Mucosa of stomach (tissue), 1 donor: ENCODE measurements at regions not wholly inside any gene's neighbourhood (a gene's known extent, or its start where the extent isn't known, plus 50 kb on each side); places are given as distances from the start of the nearest gene placed in this dataset.
"Not testable (repeated sequence)": the region's sequence is repeated elsewhere in the genome, so short reads cannot be mapped to it uniquely, and the experiment has no call there.

Experiments
- H3K27me3 ChIP-seq: one replicate; pipeline ENCODE4 v1.7.0; 2013; ENCODE audit warnings: mild to moderate bottlenecking, low read length; ENCODE audit not compliant: control insufficient read depth, insufficient read depth
- H3K36me3 ChIP-seq: one replicate; pipeline ENCODE4 v1.7.0; 2013; ENCODE audit warnings: low read length; ENCODE audit not compliant: control insufficient read depth, insufficient read depth
- H3K4me1 ChIP-seq: one replicate; pipeline ENCODE4 v1.7.0; 2013; ENCODE audit warnings: mild to moderate bottlenecking, low read length; ENCODE audit not compliant: control insufficient read depth, insufficient read depth
- H3K4me3 ChIP-seq: one replicate; pipeline ENCODE4 v1.7.0; 2013; ENCODE audit warnings: low read length
- H3K9ac ChIP-seq: one replicate; pipeline ENCODE4 v1.7.0; 2013; ENCODE audit warnings: mild to moderate bottlenecking, low read length, moderate library complexity
- H3K9me3 ChIP-seq: one replicate; pipeline ENCODE4 v1.7.0; 2013; ENCODE audit warnings: mild to moderate bottlenecking, low read length, moderate library complexity; ENCODE audit not compliant: control insufficient read depth
- donor health status: Pancreatic carcinoma.

DNA sequence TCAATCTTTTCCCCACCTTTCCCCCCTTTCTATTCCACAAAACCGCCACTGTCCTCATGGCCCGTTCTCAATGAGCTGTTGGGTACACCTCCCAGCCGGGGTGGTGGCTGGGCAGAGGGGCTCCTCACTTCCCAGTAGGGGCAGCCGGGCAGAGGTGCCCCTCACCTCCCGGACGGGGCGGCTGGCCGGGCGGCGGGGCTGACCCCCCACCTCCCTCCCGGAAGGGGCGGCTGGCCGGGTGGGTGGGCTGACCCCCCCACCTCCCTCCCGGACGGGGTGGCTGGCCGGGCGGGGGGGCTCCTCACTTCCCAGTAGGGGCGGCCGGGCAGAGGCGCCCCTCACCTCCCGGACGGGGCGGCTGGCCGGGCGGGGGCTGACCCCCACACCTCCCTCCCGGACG, 149.3 kb upstream of the SNX7 start:
- not testable (repeated sequence) for H3K27me3 ChIP-seq, H3K36me3 ChIP-seq, H3K4me1 ChIP-seq, H3K9me3 ChIP-seq, H3K4me3 ChIP-seq, H3K9ac ChIP-seq

GRCh38 chr1:98503771-98504170, 157.8 kb upstream of the SNX7 start:
- H3K9ac ChIP-seq = no peak overlapping the region
- H3K36me3 ChIP-seq = no peaks in the 10 kb centered on the region
- H3K4me3 ChIP-seq = no peak overlapping the region
- H3K27me3 ChIP-seq = no peaks in the 10 kb centered on the region
- no peaks in the 10 kb centered on the region for H3K9me3 ChIP-seq
- H3K4me1 ChIP-seq = no peaks in the 10 kb centered on the region

GRCh38 chr1:98502937-98503336, 158.6 kb upstream of the SNX7 start:
- no peaks in the 10 kb centered on the region for H3K36me3 ChIP-seq
- H3K27me3 ChIP-seq = no peaks in the 10 kb centered on the region
- H3K4me3 ChIP-seq = no peak overlapping the region
- no peaks in the 10 kb centered on the region for H3K9me3 ChIP-seq
- H3K4me1 ChIP-seq = no peaks in the 10 kb centered on the region
- H3K9ac ChIP-seq = no peak overlapping the region

DNA sequence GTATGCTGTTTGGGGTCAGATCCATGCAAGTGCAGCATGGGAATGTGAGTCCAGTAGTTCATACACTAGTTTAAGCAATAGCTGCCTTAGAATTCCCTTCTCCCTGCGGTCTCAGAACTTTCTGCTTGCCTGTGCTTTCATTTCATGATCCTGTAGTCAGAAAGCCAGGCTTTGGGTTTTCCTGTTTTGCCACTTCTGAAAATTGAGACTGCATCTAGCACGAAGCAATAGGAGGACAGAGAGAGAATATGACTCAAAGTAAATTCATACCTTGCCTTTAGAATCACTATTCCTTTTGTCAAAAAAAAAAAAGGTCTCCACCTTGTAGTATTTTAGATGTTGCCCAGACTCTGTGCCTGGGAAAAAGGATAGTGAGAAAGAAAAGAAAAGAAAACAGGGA, 161.2 kb upstream of the SNX7 start:
- no peak overlapping the region for H3K4me3 ChIP-seq
- no peaks in the 10 kb centered on the region for H3K4me1 ChIP-seq
- no peak overlapping the region for H3K9ac ChIP-seq
- H3K36me3 ChIP-seq = no peaks in the 10 kb centered on the region
- H3K9me3 ChIP-seq = no peaks in the 10 kb centered on the region
- no peaks in the 10 kb centered on the region for H3K27me3 ChIP-seq

DNA sequence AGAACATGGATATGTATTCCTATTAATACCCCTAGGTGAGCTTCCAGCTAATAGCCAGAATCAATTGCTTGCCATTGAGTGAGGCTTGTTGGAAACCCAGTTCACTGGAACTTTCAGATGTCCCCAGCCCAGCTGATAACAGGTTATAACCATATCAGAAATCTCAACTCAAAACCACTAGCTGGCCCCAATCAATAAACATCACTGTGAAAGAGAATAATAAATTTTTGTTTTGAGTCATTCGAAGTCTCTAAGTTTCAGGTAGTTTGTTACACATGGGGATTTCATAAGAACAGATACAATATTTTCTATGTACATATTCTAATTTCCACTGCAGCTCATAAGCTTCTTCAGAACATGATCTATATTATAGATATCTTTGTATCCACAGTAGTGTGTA, 162.9 kb upstream of the SNX7 start:
- Histone ChIP-seq H3K27me3 (no peaks in the 10 kb centered on the region), H3K4me3 (no peak overlapping the region), H3K36me3 (no peaks in the 10 kb centered on the region), H3K4me1 (no peaks in the 10 kb centered on the region), H3K9me3 (no peaks in the 10 kb centered on the region), H3K9ac (no peak overlapping the region)

DNA sequence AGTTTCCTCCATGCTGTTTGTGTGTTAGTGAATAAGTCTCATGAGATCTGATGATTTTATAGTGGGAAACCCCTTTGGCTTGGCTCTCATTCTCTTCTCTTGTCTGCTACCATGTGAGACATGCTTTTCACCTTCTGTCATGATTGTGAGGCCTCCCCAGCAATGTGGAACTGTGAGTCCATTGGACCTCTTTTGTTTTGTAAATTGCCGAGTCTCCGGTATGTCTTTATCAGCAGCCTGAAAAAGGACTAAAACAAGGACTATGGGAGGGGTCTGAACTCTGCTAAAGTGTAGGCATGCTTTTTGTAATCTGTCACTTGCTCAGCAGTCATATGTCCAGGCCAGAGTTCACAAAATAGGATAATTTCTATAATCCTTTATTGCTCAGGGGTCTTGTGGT, 164.0 kb upstream of the SNX7 start:
- no peaks in the 10 kb centered on the region for H3K36me3 ChIP-seq
- H3K9me3 ChIP-seq = no peaks in the 10 kb centered on the region
- H3K4me3 ChIP-seq = no peak overlapping the region
- H3K27me3 ChIP-seq = no peaks in the 10 kb centered on the region
- H3K4me1 ChIP-seq = no peaks in the 10 kb centered on the region
- H3K9ac ChIP-seq = no peak overlapping the region

DNA sequence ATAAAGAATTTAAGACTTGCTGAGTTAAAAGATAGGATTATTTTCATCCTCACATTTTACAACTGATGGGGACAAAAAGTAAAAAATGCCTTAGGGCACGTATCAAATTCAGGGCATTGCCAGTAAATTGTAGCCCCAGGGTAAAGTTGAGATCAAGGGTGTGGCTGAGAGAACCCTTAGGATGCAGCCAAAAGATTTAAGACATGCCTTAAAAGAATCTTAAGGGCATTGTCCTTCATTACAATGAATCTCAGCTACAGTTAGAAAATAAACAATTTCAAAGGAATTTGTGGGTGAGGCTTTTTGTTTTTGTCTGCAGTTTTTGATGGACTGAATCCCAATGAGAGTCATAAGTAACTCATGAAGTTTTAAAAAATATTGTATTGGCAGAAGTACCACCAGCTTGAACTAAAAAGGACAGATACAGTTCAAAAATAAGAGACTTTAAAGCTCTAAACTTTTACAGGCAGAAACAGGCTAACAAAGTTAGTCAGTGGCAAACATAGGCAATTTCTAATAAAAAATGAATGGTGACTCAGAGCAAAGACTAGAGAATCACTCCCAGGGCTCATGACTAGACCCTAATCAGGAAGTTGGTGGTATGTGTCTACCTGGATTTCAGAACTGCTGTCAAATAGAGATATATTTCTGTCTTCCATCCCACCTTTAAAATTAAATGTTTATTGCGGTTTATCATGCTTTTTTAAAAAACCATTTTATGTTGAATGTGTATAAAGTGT, 165.1 kb upstream of the SNX7 start:
- Histone ChIP-seq H3K36me3 (no peaks in the 10 kb centered on the region), H3K4me3 (no peak overlapping the region), H3K9ac (no peak overlapping the region), H3K4me1 (no peaks in the 10 kb centered on the region), H3K27me3 (no peaks in the 10 kb centered on the region), H3K9me3 (no peaks in the 10 kb centered on the region)

GRCh38 chr1:98493469-98493868, 168.1 kb upstream of the SNX7 start:
- Histone ChIP-seq H3K27me3 (no peaks in the 10 kb centered on the region), H3K4me1 (no peaks in the 10 kb centered on the region), H3K4me3 (no peak overlapping the region), H3K9me3 (no peaks in the 10 kb centered on the region), H3K36me3 (no peaks in the 10 kb centered on the region), H3K9ac (no peak overlapping the region)

GRCh38 chr1:98490099-98490498, 171.4 kb upstream of the SNX7 start:
- H3K9ac ChIP-seq = no peak overlapping the region
- H3K27me3 ChIP-seq = no peaks in the 10 kb centered on the region
- H3K4me1 ChIP-seq = no peaks in the 10 kb centered on the region
- no peaks in the 10 kb centered on the region for H3K9me3 ChIP-seq
- H3K36me3 ChIP-seq = no peaks in the 10 kb centered on the region
- no peak overlapping the region for H3K4me3 ChIP-seq

DNA sequence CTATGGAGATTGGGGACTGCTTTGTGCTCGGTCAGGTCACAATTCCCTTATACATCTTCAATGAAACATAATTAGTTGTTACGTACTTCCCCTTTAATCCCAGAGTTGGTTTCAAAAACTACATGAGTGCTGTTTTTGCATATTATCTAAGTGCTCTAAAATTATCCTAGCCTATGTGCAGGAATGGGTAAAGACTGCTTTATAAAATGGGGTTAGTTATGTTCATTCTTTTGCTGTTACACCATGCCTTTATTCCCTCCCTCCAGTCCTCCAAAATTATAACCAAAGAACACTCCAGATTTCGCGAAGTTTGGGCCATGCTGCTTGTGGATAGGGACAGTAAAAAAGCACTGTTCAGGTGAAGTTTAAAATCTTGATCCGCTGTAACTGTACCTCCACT, 173.9 kb upstream of the SNX7 start:
- Histone ChIP-seq H3K27me3 (no peaks in the 10 kb centered on the region), H3K36me3 (no peaks in the 10 kb centered on the region), H3K9me3 (no peaks in the 10 kb centered on the region), H3K4me3 (no peak overlapping the region), H3K9ac (no peak overlapping the region), H3K4me1 (no peaks in the 10 kb centered on the region)

DNA sequence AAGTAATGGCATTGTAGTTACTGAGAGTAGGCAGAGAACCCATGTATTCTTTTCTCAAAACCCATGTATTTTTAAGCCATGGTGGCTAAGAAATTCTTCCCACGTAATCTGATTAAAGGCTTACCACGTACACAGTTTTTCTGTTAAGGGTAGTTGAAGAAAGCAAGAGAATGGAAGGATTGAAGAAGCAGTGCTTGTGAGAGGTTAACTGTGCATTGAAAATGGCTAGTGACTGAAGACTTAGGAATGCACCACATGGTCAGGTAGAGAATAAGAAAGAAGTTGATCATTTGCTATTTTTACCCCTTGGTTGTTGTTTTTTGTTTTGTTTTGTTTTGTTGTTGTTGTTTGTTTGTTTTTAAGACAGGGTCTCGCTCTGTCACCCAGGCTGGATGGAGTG, 178.9 kb upstream of the SNX7 start:
- H3K36me3 ChIP-seq = no peaks in the 10 kb centered on the region
- no peaks in the 10 kb centered on the region for H3K9me3 ChIP-seq
- no peak overlapping the region for H3K9ac ChIP-seq

GRCh38 chr1:98480271-98480670, 181.2 kb upstream of the SNX7 start:
- Histone ChIP-seq H3K9me3 (no peaks in the 10 kb centered on the region), H3K36me3 (no peaks in the 10 kb centered on the region), H3K4me3 (no peak overlapping the region), H3K27me3 (no peaks in the 10 kb centered on the region), H3K9ac (no peak overlapping the region), H3K4me1 (no peaks in the 10 kb centered on the region)

More for the DNA sequence above, 178.9 kb upstream of the SNX7 start:
- Histone ChIP-seq H3K4me1 (no peaks in the 10 kb centered on the region), H3K4me3 (no peak overlapping the region), H3K27me3 (no peaks in the 10 kb centered on the region)

- Histone ChIP-seq H3K9ac (no peak overlapping the region), H3K36me3 (no peaks in the 10 kb centered on the region)
Measured at GRCh38 chr1:98478121-98478520, 183.4 kb upstream of the SNX7 start.

More at GRCh38 chr1:98478121-98478520, 183.4 kb upstream of the SNX7 start:
- no peaks in the 10 kb centered on the region for H3K27me3 ChIP-seq
- H3K4me1 ChIP-seq = no peaks in the 10 kb centered on the region
- H3K9me3 ChIP-seq = no peaks in the 10 kb centered on the region
- no peak overlapping the region for H3K4me3 ChIP-seq
